ENCODE measurements at regions not wholly inside any gene's neighbourhood (a gene's known extent, or its start where the extent isn't known, plus 50 kb on each side); places are given as distances from the start of the nearest gene placed in this dataset.

- no peak for DNase-seq (ENCODE audit: low read depth)
- no peak for FAIRE-seq
- no peak for TF ChIP-seq CTCF (IDR thresholded peaks at IDR 0.05; ENCODE audit: insufficient read depth, low read length, severe bottlenecking)
- H3K4me3 ChIP-seq (ENCODE audit: low read depth, low read length) = no peak overlapping the region
- H3K36me3 ChIP-seq (ENCODE audit: control insufficient read depth, insufficient read depth, low read length) = no peaks in the 10 kb centered on the region
- H3K27me3 ChIP-seq (ENCODE audit: control insufficient read depth, insufficient read depth, low read length) = no peaks in the 10 kb centered on the region
Observed at GRCh38 chr18:24954341-24954740, 397.6 kb downstream of the ZNF521 start.

DNA sequence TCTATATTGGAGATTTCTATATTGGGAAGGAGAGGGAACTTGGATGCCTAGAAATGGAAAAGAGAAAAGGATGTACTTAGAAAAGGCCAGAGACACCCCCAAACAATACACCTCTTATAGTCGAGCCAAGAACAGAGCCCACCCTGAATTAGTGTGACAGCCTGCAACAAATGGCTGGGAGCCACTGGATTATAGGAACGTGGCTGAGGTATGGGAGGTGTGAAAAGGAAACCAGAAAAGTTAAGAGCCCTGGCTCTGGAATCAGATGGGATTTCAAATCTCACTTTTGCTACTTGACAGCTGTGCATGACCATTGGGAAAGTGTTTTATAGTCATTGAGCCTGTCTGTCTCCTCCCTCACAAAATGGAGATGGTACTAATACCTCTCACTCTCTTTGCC is 394.0 kb downstream of the ZNF521 start:
- FAIRE-seq = no peak
- Histone ChIP-seq H3K27me3 (ENCODE audit: control insufficient read depth, insufficient read depth, low read length) (no peaks in the 10 kb centered on the region), H3K36me3 (ENCODE audit: control insufficient read depth, insufficient read depth, low read length) (no peaks in the 10 kb centered on the region), H3K4me3 (ENCODE audit: low read depth, low read length) (no peak overlapping the region)
- no peak for DNase-seq (ENCODE audit: low read depth)
- no peak for TF ChIP-seq CTCF (IDR thresholded peaks at IDR 0.05; ENCODE audit: insufficient read depth, low read length, severe bottlenecking)

DNA sequence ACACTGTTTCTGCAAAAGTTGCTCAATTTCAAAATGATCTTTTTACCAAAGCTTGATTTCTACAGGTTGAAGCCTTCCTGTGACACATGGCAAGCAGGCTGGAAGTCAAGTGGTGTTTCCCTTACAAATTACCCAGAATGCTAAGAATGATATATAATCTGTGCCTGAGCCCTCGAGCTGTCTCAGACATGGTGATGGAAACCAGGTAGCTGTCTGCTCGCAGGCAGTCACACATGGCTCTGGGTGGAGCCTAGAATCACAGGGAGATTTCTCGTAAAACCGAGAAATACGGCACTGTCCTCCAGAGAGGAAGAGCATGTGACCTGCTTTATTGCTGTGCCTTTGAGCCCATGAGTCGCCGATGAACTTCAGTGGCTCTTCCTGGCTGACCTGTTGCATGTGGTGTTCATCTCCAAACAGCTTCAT is 392.9 kb downstream of the ZNF521 start:
- no peak for TF ChIP-seq CTCF (IDR thresholded peaks at IDR 0.05; ENCODE audit: insufficient read depth, low read length, severe bottlenecking)
- Histone ChIP-seq H3K4me3 (ENCODE audit: low read depth, low read length) (no peak overlapping the region), H3K36me3 (ENCODE audit: control insufficient read depth, insufficient read depth, low read length) (no peaks in the 10 kb centered on the region), H3K27me3 (ENCODE audit: control insufficient read depth, insufficient read depth, low read length) (no peaks in the 10 kb centered on the region)
- no peak for FAIRE-seq
- no peak for DNase-seq (ENCODE audit: low read depth)

DNA sequence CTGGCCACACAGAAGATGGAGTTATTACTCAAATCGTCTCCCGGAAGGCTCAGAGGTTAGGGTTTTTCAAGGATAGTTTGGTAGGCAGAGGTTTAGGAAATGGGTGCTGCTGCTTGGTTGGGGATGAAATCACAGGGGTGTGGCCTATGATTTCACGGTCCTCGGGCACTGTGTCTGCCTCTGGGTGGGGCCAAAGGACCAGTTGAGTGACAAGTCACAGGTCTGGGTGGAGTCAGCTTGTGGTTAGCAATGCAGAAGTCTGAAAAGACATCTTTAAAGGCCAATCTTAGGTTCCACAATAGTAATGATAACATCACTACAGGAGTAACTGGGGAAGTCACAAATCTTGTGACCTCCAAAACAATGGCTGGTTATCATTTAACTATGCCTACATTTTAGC is 387.8 kb downstream of the ZNF521 start:
- TF ChIP-seq CTCF (IDR thresholded peaks at IDR 0.05; ENCODE audit: insufficient read depth, low read length, severe bottlenecking) = no peak
- no peak overlapping the region for H3K4me3 ChIP-seq (ENCODE audit: low read depth, low read length)
- H3K27me3 ChIP-seq (ENCODE audit: control insufficient read depth, insufficient read depth, low read length) = no peaks in the 10 kb centered on the region
- no peaks in the 10 kb centered on the region for H3K36me3 ChIP-seq (ENCODE audit: control insufficient read depth, insufficient read depth, low read length)
- no peak for FAIRE-seq
- peak; percentile 23 for DNase-seq (ENCODE audit: low read depth)

GRCh38 chr18:24968238-24968775 is 383.7 kb downstream of the ZNF521 start:
- Histone ChIP-seq H3K4me3 (ENCODE audit: low read depth, low read length) (no peak overlapping the region), H3K27me3 (ENCODE audit: control insufficient read depth, insufficient read depth, low read length) (no peaks in the 10 kb centered on the region), H3K36me3 (ENCODE audit: control insufficient read depth, insufficient read depth, low read length) (no peaks in the 10 kb centered on the region)
- no peak for TF ChIP-seq CTCF (IDR thresholded peaks at IDR 0.05; ENCODE audit: insufficient read depth, low read length, severe bottlenecking)
- FAIRE-seq (no peak), DNase-seq (ENCODE audit: low read depth) (no peak)

GRCh38 chr18:24972577-24972976 is 379.4 kb downstream of the ZNF521 start:
- no peak for DNase-seq (ENCODE audit: low read depth)
- Histone ChIP-seq H3K4me3 (ENCODE audit: low read depth, low read length) (no peak overlapping the region), H3K27me3 (ENCODE audit: control insufficient read depth, insufficient read depth, low read length) (no peaks in the 10 kb centered on the region), H3K36me3 (ENCODE audit: control insufficient read depth, insufficient read depth, low read length) (no peaks in the 10 kb centered on the region)
- FAIRE-seq = no peak
- no peak for TF ChIP-seq CTCF (IDR thresholded peaks at IDR 0.05; ENCODE audit: insufficient read depth, low read length, severe bottlenecking)
